HepG2 (cell line): ENCODE measurements at regions not wholly inside any gene's neighbourhood (a gene's known extent, or its start where the extent isn't known, plus 50 kb on each side); places are given as distances from the start of the nearest gene placed in this dataset.

Experiments
- CHD4 ChIP-seq: fragments of 200-600 bp; sonication (generic); IDR thresholded peaks from 2 replicates; pipeline ENCODE4 v1.7.0; 2017; ENCODE audit warnings: mild to moderate bottlenecking, low read length, borderline replicate concordance
- DBP ChIP-seq: sonication (generic); formaldehyde crosslinking; IDR thresholded peaks from 2 replicates; pipeline ENCODE4 v1.4.0; 2020; ENCODE audit warnings: missing genetic modification reagents; ENCODE audit errors: not compliant biosample characterization
- FOSL1 ChIP-seq: sonication (generic); formaldehyde crosslinking; IDR thresholded peaks from 2 replicates; pipeline ENCODE4 v1.9.0; 2021; ENCODE audit warnings: missing genetic modification reagents, borderline replicate concordance
- IRF2 ChIP-seq: IDR thresholded peaks from 2 replicates; pipeline ENCODE4 v1.6.1; 2018; ENCODE audit warnings: missing genetic modification reagents, missing compliant biosample characterization
- JUN ChIP-seq: sonication (generic); formaldehyde crosslinking; IDR thresholded peaks from 2 replicates; pipeline ENCODE4 v1.4.0; 2020; ENCODE audit warnings: mild to moderate bottlenecking, missing genetic modification reagents
- MAX ChIP-seq: IDR thresholded peaks from 2 replicates; pipeline ENCODE4 v1.6.1; 2012; ENCODE audit warnings: inconsistent platforms
- MED8 ChIP-seq: sonication (generic); formaldehyde crosslinking; IDR thresholded peaks from 2 replicates; pipeline ENCODE4 v1.8.1; 2023; ENCODE audit warnings: mild to moderate bottlenecking, missing genetic modification reagents; ENCODE audit not compliant: insufficient replicate concordance
- NFE2L1 ChIP-seq: sonication (generic); formaldehyde crosslinking; IDR thresholded peaks from 2 replicates; pipeline ENCODE4 v1.4.0; 2020; ENCODE audit warnings: missing genetic modification reagents, mild to moderate bottlenecking, borderline replicate concordance
- NR2F1 ChIP-seq, 2 experiments: fragments of 450-650 bp in 1 of 2; formaldehyde crosslinking in 1 of 2; IDR thresholded peaks; 2 replicates each; pipeline versions ENCODE4 v1.5.0 to v1.6.1; 2016 to 2020; ENCODE audit warnings: mild to moderate bottlenecking in 1 of 2, missing compliant biosample characterization in 1 of 2, missing genetic modification reagents in 1 of 2, moderate library complexity in 1 of 2
- PAXIP1 ChIP-seq: sonication (generic); formaldehyde crosslinking; conservative IDR thresholded peaks from 2 replicates; pipeline ENCODE4 v1.4.0; 2020; ENCODE audit warnings: mild to moderate bottlenecking, missing genetic modification reagents, moderate library complexity
- PBX3 ChIP-seq: sonication (generic); formaldehyde crosslinking; IDR thresholded peaks from 2 replicates; pipeline ENCODE4 v1.8.1; 2023; ENCODE audit warnings: missing genetic modification reagents, inconsistent platforms, borderline replicate concordance
- RARG ChIP-seq: sonication (generic); formaldehyde crosslinking; IDR thresholded peaks from 2 replicates; pipeline ENCODE4 v1.4.0; 2020; ENCODE audit warnings: low read depth, mild to moderate bottlenecking, missing genetic modification reagents
- SMAD9 ChIP-seq: sonication (generic); formaldehyde crosslinking; IDR thresholded peaks from 2 replicates; pipeline ENCODE4 v1.5.1; 2020; ENCODE audit warnings: mild to moderate bottlenecking, missing genetic modification reagents
- SNAPC2 ChIP-seq: sonication (generic); formaldehyde crosslinking; IDR thresholded peaks from 2 replicates; pipeline ENCODE4 v1.8.1; 2022; ENCODE audit warnings: mild to moderate bottlenecking, missing genetic modification reagents
- TBL1XR1 ChIP-seq: fragments of 150-350 bp; IDR thresholded peaks from 2 replicates; pipeline ENCODE4 v1.6.1; 2014; ENCODE audit warnings: borderline replicate concordance, low read length; ENCODE audit not compliant: partially characterized antibody
- ZBTB34 ChIP-seq: sonication (generic); formaldehyde crosslinking; IDR thresholded peaks from 2 replicates; pipeline ENCODE4 v1.8.0; 2022; ENCODE audit warnings: mild to moderate bottlenecking, missing genetic modification reagents
- ZNF20 ChIP-seq: sonication (generic); formaldehyde crosslinking; IDR thresholded peaks from 2 replicates; pipeline ENCODE4 v1.4.0; 2020; ENCODE audit warnings: mild to moderate bottlenecking, moderate library complexity, missing genetic modification reagents
- ZNF24 ChIP-seq: fragments of 450-650 bp; IDR thresholded peaks from 2 replicates; pipeline ENCODE4 v1.6.1; 2017; ENCODE audit warnings: antibody characterized with exemption, mild to moderate bottlenecking
- ZNF382 ChIP-seq: sonication (generic); formaldehyde crosslinking; IDR thresholded peaks from 2 replicates; pipeline ENCODE4 v1.5.0; 2020; ENCODE audit warnings: missing genetic modification reagents, mild to moderate bottlenecking, borderline replicate concordance
- ZNF570 ChIP-seq: sonication (generic); formaldehyde crosslinking; IDR thresholded peaks from 2 replicates; pipeline ENCODE4 v1.4.0; 2020; ENCODE audit warnings: mild to moderate bottlenecking, missing genetic modification reagents, borderline replicate concordance
- ZNF761 ChIP-seq: sonication (generic); formaldehyde crosslinking; conservative IDR thresholded peaks from 2 replicates; pipeline ENCODE4 v1.4.0; 2020; ENCODE audit warnings: mild to moderate bottlenecking, missing genetic modification reagents
- ZNF790 ChIP-seq: sonication (generic); formaldehyde crosslinking; IDR thresholded peaks from 2 replicates; pipeline ENCODE4 v1.8.0; 2022; ENCODE audit warnings: missing genetic modification reagents, mild to moderate bottlenecking, borderline replicate concordance

- TF ChIP-seq ZBTB34: no peak; the same call in 1 of the 2 replicates
- no peak for TF ChIP-seq PBX3 (CRISPR knock-in tag)
- TF ChIP-seq PAXIP1 (CRISPR knock-in tag): peak; percentile 97
- TF ChIP-seq RARG (CRISPR knock-in tag): no peak
- TF ChIP-seq SNAPC2 (CRISPR knock-in tag): peak; percentile 48
- TF ChIP-seq ZNF20 (CRISPR knock-in tag): no peak
- TF ChIP-seq ZNF382 (CRISPR knock-in tag): no peak
- TF ChIP-seq IRF2 (CRISPR knock-in tag): peak; percentile 86
- TF ChIP-seq MED8 (CRISPR knock-in tag): peak; percentile 78
- TF ChIP-seq NR2F1 (CRISPR knock-in tag; IDR thresholded peaks at IDR 0.05): peak; percentile 66 to 69
- peak; percentile 90 for TF ChIP-seq JUN (CRISPR knock-in tag)
- no peak; the same call in 1 of the 2 replicates for TF ChIP-seq CHD4
- peak; percentile 94 for TF ChIP-seq TBL1XR1
- peak; percentile 19; the same call in 1 of the 2 replicates for TF ChIP-seq SMAD9 (CRISPR knock-in tag)
- TF ChIP-seq ZNF570 (CRISPR knock-in tag): no peak
- no peak for TF ChIP-seq NFE2L1
- peak; percentile 12 for TF ChIP-seq DBP (CRISPR knock-in tag)
- TF ChIP-seq MAX: peak; percentile 42
- no peak for TF ChIP-seq ZNF790 (CRISPR knock-in tag)
- TF ChIP-seq ZNF761 (CRISPR knock-in tag): peak; percentile 51; the same call in 1 of the 2 replicates
- peak; percentile 56; the same call in 1 of the 2 replicates for TF ChIP-seq FOSL1 (CRISPR knock-in tag)
- 0 out of 2 replicates have a peak, but pooled peaks have one; percentile 5 for TF ChIP-seq ZNF24
Measured at GRCh38 chr2:8574196-8575037, 107.4 kb upstream of the ID2 start (continued).
